CD4-positive, alpha-beta T cell treated with Interleukin-17A for 1 hour (primary cell): ENCODE measurements at regions not wholly inside any gene's neighbourhood (a gene's known extent, or its start where the extent isn't known, plus 50 kb on each side); places are given as distances from the start of the nearest gene placed in this dataset.
"Not testable (repeated sequence)": the region's sequence is repeated elsewhere in the genome, so short reads cannot be mapped to it uniquely, and the experiment has no call there.

Experiments used
- DNase-seq: peaks from one replicate; pipeline ENCODE4 v3.0.0-alpha.2; 2020

DNA sequence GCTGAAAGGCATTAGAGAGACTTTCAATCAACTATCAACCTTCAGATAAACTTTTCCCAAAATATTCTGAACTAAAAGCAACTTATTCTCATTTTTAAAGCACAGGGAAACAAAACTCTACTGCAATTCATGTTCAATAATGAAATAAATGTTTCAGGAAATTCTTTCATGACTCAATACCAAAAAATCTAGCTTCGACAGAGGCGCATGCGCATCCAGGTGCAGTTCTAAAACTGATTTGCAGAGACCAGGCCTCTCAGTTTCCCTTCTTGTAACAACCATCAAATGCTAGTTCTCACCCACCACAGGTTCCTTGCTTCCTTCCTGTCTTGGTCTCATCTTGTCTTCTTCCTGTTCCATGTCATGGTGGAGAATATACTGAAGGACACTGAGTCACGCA lies 55.3 kb upstream of the NRBF2 start:
- no peak for DNase-seq

GRCh38 chr10:63072951-63073350 lies 60.2 kb upstream of the NRBF2 start:
- no peak for DNase-seq

DNA sequence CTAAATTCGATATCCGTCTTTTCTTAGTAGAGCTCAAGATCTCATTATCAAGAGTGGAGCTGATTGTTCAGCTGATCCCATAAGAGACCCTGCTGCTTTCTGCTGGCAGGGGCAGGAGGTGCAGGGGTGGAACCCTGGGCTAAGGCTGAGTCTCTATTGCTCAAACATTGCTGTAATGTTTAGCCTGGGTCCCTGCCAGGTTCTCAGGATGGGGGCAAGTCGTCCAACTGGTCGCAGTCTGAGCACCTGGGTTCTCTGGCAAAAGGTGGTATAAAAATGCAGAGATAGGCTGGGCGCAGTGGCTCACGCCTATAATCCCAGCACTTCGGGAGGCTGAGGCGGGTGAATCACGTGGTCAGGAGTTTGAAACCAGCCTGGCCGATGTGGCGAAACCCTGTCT lies 62.0 kb upstream of the NRBF2 start:
- DNase-seq, result no peak

DNA sequence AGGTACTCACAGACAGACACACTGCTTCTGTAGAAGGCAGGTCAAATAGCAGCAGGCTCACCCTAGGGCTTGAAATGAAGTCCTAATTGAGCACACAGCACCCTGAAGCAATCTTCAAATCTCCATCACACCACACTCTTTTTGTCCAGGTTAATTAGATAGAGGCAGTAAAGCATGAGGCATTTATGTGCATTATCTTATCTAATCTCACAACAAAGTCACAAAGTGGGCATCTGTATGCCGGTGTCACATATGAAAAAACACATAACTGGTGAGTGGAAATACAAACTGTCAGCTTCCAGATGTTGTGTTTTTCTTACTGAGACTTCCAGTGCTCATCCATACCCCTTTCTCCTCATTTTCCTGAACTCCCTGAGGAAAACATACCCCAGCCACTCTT lies 63.8 kb upstream of the NRBF2 start:
- DNase-seq, result no peak

DNA sequence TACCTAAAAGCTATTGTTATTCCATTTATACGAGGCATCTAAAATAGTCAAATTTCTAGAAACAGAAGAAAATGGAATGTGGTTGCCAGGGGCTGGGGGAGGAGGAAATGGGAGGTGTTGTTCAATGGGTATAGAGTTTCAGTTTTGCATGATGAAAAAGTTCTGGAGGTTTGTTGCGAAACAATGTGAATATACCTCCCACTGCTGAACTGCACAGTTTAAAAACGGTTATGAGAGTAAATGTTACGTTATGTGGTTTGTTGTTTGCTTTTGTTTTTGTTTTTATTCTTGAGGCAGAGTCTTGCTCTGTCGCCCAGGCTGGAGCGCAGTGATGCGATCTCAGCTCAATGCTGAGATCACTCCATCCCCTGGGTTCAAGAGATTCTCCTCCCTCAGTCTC lies 64.9 kb upstream of the NRBF2 start:
- DNase-seq, result no peak

- DNase-seq, result no peak
Observed at GRCh38 chr10:63066606-63067005, 66.5 kb upstream of the NRBF2 start.

- no peak for DNase-seq
Observed at GRCh38 chr10:63064706-63065105, 68.4 kb upstream of the NRBF2 start.

- no peak for DNase-seq
Observed at GRCh38 chr10:63058236-63058635, 74.9 kb upstream of the NRBF2 start.

DNA sequence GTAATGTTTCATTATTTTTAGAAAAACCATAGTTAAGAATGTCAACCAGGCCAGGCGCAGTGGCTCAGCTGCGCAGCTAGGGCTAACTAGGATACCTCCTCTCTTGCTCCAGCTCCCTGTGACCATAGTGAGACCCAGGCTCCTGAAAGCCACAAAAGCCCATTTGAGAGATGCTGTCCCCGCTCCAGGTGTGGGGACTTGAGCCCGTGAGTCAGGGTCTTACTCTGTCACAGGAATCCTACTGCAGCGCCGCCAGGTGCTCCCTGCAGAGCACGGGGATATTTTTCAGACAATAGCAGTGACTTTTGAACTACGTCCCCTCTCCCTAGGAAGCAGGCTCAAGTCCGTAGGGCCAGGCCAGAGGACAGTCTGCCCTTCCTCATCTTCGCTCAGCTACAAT lies 75.6 kb upstream of the NRBF2 start:
- no peak for DNase-seq

- DNase-seq, result no peak
Observed at GRCh38 chr10:63055705-63056104, 77.4 kb upstream of the NRBF2 start.

DNA sequence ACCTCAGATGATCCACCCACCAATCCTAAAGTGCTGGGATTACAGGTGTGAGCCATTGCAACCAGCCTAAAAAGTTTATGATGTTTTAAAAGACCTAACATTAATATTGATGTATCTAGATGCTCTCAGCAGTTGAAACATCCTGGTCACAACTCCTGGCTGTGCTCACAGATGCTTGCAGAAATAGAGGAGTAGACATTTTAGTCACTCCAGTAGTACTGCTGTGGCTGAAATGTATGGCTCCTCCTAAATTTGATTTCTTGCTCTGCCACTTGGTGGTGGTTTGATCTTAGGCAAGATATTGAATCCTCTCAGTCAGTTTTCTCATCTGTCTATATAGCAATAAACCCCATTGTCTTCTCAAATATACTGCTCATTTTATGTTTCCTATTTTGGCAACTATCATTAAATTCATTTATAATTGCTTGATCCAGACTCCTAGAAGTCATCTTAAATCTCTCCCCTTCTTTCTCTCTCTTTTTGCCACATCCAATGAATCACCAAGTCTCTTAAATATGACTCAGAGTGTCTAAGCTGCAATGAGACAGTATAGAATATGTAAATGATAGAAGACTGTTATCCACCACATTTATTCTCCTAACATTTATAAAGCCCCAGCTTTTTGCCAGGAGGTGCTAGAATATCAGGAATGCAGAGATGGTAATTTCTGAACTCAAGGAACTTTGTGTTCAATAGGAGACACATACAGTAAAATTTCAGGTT lies 78.1 kb upstream of the NRBF2 start:
- no peak for DNase-seq

DNA sequence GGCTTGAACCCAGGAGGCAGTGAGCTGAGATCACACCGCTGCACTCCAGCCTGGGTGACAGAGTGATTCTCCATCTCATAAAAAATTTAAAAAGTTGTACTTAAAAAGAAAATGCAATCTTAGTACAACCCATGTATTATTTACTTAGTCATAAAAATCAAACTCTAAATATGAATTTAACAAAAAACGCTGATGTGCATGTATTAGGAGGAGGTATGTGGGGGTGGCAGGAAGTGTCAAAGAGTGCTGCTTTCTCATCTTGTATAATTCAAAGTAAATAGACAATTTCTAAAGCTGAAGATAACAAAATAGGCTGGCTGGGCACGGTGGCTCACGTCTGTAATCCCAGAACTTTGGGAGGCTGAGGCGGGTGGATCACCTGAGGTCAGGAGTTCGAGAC lies 81.0 kb upstream of the NRBF2 start:
- DNase-seq, result no peak

- no peak for DNase-seq
Observed at GRCh38 chr10:63042256-63042655, 90.9 kb upstream of the NRBF2 start.

DNA sequence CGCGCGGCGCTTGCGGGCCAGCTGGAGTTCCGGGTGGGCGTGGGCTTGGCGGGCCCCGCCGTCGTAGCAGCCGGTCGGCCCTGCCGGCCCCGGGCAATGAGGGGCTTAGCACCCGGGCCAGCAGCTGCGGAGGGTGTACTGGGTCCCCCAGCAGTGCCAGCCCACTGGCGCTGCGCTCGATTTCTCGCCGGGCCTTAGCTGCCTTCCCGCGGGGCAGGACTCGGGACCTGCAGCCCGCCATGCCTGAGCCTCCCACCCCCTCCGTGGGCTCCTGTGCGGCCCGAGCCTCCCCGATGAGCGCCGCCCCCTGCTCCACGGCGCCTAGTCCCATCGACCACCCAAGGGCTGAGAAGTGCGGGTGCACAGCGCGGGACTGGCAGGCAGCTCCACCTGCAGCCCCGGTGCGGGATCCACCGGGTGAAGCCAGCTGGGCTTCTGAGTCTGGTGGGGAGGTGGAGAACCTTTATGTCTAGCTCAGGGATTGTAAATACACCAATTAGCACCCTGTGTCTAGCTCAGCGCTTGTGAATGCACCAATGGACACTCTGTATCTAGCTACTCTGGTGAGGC lies 99.4 kb upstream of the NRBF2 start:
- not testable (repeated sequence) for DNase-seq

DNA sequence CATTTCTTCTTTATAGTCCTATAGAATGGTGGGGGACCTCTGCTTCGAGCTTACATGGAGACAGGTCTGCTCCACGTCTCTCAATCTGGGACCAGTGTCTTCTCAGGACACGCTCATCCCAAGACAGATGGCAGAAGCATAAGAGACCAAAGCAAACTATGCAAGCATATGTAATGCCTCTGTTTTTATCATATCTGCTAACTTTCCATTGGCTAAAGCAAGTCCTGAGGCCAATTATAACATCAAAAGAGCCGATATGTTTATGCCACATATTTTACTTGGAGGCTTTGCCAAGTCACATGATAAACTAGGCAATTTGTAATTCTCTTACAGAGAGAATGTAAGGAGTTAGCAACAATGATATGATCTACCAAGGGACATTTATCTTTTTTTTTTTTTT lies 102.6 kb upstream of the NRBF2 start:
- DNase-seq, result no peak

GRCh38 chr10:63027531-63027930 lies 105.6 kb upstream of the NRBF2 start:
- DNase-seq, result no peak

- no peak for DNase-seq
Observed at GRCh38 chr10:63021225-63021624, 111.9 kb upstream of the NRBF2 start.

DNA sequence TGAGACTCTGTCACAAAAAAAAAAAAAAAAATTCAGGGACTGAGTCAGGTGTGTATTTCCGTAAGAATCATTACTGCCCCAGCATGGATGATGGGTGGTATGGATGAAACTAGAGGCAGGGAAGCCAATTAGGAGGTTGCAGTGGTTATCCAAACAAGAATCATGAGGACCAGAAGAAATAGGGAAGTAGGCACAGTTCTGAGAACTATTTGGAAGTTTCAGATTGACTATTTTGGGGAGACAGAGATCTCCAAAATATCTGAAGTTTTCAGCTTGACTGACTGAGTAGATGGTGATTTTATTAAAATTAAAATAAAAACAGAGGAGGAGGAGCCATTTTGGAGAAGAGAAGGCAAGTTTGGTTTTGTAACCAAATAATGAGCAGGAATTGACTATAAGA lies 119.4 kb upstream of the NRBF2 start:
- DNase-seq, result no peak

DNA sequence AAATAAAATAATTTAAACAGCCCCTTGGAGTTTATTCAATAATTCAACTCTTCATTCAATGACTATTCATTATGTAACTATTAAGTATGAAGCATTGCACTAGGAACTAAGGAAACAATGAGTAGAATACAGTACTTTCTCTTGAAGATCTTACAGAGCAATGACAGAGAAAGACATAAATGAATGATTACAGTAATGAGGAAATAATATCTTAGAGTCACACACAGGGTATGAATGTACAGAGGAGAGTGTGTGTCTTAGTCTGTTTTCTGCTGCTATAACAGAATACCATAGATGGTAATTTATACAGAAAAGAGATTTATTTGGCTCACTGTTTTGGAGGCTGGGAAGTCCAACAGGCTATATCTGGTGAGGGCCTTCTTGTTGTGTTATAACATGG lies 120.5 kb upstream of the NRBF2 start:
- DNase-seq, result no peak

DNA sequence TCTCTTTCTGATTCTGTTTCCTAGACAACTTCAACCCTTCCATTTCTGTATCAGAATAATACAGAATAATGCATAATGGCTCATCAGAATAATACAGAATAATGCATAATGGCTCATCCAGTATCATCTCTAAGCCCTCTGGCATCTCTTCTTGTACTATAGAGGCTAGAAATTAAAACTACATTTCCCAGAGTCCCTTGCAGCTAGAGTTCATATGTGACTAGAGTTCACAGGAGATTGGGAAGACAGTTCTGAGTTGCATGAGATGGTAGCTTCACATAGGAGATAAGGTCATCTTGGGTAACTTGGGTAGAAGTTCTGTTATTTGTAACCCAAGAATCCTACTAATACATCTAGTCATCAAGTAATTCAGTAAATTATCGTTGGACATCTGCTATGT lies 122.9 kb upstream of the NRBF2 start:
- DNase-seq, result no peak

DNA sequence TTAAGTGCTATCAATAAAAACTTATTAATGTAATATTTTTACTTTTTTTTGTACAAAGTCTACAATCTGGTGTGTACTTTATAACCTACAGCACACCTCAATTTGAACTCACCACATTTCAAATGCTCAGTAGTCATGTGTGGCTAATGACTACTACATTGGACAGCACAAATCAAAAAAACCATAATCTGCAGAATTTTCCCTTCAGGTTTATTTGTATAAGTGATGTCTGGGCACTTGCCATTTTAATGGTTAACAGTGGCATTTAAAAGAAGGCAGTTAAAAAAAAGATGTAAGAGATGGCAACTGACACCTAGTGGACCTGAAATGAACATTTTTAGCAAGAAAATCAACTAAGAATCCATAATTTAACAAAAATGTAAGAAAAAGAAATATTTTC lies 124.6 kb upstream of the NRBF2 start:
- DNase-seq, result no peak

DNA sequence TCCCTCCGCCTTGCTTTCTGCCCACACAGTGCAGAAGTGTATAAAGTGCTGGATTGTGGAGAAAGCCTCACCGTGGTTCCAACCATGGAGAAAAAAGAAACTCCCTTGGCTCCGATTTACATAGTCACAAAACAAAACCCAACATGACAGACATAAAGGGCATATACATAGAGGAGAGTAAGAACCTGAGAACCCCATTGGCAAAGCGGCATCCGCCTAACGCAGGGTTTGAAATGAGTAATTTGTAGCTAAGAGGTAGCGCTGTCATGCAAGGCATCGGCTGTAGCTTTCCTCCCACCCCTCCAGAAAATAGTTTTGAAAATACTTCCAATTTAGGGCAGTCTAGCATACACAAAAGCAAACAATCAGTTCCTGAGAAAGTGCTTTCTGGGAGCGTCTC lies 126.0 kb upstream of the NRBF2 start:
- no peak for DNase-seq

DNA sequence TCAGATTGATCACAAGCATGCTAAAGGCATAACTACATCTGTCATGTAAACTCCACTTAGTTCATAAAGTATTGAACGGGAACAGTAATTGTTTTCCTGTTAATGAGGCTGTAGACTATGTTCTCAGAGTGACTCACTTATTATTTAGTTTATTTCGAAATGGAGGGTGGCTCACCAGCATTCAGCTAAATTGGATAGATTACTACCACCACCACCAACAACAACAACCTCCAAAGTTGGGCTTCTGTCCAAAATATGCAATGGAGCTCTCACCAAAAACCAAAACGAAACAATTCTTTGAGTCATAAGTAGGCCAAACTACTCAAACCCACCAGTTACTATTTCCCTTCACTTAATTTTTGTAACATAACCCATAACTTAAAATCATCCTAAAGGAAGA lies 127.9 kb upstream of the NRBF2 start:
- DNase-seq, result no peak

GRCh38 chr10:63003816-63004453 lies 129.2 kb upstream of the NRBF2 start:
- peak; percentile 13 for DNase-seq

- no peak for DNase-seq
Observed at GRCh38 chr10:62996925-62997324, 136.2 kb upstream of the NRBF2 start.
